ENCODE measurements at regions not wholly inside any gene's neighbourhood (a gene's known extent, or its start where the extent isn't known, plus 50 kb on each side); places are given as distances from the start of the nearest gene placed in this dataset.
"Not testable (repeated sequence)": the region's sequence is repeated elsewhere in the genome, so short reads cannot be mapped to it uniquely, and the experiment has no call there.

- DNase-seq, result no peak
Observed at GRCh38 chr3:36095238-36095637, 285.1 kb upstream of the STAC start.

DNA sequence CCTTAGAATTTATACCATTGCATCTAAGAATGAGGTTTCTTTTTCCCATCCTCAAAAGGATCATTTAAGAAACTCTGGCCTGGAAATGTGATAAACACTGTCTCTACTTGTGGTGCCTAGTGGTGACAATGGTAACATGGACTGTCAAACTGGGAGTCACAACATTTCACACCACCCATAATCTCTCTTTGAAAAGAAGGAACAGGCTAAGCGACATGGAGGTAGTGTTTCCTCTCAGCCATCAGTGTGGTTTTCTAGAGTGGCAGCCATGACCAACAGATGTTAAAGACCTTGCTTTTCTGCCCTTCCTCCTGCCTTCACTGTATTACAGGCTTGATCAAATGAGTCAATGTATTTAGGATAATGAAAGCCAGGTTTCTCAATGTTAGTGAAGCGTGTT lies 283.1 kb upstream of the STAC start:
- DNase-seq, result no peak

GRCh38 chr3:36114353-36114752 lies 266.0 kb upstream of the STAC start:
- no peak for DNase-seq

DNA sequence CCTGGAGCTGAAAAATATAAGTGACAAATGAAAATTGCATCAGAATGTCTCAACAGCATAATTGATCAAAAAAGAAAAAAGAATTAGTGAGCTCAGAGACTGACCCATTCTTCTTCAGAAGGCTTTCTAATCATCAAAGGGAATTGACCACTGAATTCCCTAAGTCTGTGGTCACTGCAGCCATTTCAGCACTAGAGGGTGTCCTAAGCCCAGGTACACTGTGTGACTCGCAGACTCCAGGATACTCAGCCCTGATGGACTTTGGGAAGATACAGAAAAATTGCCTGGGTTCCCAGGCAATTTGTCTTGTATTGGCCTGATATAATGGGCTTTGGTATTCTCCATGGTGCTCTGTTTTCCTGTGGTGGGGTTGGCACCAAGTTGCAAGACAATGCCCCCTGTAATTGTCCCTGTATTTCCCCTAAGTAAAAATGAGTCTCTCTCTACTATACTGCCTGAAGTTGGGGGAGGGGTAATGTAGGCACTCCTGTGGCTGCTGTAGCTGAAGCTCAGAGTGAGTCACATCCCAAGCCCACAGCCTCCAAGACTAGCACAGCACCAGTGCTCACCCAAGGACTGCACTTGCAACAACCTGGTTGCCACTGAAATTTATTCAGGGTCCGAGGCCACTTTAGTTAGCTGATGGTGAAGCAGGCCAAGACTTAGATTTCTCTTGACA lies 256.0 kb upstream of the STAC start:
- peak; percentile 78 for DNase-seq

DNA sequence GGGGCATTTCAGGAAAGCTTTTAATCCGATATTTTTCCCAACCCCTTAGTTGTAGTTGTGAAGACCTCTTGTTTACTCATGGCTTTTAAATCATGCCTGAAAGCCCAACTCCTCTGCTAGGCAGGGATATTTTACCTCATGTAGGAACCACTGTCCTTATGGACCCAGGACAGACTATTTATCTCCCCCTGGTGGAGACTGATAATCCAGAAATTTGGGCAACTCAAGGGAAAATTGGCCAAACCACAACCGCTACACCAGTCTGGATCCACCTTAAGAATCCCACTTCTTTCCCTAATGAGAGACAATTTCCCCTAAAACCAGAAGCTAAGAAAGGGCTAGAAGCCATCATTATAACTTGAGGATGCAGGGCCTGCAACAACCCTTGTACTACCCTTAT lies 248.1 kb upstream of the STAC start:
- DNase-seq, result no peak

DNA sequence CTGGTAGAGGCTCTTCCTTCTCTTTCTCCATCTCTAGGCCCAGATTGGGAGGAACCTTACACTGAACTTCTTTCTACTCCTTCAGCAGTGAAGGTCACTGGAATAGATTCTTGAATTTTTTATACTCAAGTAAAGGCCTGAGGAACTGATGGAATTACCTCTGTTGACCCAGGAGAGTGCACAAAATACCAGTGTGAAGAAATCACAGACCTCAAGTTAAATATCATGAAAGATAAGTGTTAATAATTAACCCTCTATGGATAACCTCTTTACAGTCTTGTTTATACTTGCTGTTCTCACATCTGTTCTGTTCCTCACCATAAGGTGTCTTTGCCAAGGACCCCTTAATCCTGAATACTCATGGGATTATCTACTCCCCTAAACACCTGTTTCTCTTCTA lies 244.4 kb upstream of the STAC start:
- DNase-seq, result no peak

GRCh38 chr3:36142746-36143145 lies 237.6 kb upstream of the STAC start:
- DNase-seq, result no peak

GRCh38 chr3:36146404-36146803 lies 233.9 kb upstream of the STAC start:
- no peak for DNase-seq

DNA sequence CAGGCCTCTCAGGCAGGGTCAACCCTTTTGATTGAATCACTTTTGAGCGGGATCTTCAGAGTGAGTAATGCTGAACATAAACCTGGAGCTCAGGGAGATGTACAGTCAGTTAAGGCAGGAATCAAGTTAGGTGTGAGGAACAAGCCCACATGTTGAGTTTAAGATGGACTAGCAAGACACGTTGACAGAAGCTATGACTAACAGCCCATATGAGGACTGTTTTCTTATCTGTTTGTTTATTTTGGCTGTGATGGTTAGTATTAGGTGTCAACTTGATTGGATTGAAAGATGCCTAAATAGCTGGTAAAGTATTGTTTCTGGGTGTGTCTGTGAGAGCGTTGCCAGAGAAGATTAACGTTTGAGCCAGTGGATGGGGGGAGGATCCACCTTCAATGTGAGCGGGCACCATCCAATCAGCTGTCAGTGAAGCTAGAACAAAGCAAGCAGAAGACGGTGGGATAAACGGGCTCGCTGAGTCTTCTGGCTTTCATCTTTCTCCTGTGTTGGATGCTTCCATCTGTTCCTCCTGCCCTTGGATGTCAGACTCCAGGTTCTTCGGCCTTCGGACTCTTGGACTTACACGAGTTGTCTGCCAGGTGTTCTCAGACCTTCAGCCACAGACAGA lies 232.3 kb upstream of the STAC start:
- DNase-seq, result no peak

GRCh38 chr3:36149447-36149865 lies 230.8 kb upstream of the STAC start:
- no peak for DNase-seq

DNA sequence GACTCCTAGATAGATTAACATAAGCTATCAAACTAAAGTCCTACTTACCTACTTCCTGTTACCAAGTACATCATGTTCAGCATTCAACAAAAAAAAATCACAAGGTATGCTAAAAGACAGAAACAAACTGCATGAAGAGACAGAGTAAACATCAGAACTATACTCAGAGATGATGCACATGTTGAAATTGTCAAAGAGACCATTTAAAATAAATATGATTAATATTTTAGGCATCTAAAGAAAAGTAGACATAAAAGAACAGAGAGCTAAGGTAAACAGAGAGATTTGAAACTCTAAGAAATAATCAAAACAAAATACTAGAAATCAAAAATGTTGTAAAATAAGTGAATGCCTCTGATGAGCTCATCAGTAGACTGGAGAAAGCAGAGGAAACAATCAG lies 224.8 kb upstream of the STAC start:
- DNase-seq, result no peak

DNA sequence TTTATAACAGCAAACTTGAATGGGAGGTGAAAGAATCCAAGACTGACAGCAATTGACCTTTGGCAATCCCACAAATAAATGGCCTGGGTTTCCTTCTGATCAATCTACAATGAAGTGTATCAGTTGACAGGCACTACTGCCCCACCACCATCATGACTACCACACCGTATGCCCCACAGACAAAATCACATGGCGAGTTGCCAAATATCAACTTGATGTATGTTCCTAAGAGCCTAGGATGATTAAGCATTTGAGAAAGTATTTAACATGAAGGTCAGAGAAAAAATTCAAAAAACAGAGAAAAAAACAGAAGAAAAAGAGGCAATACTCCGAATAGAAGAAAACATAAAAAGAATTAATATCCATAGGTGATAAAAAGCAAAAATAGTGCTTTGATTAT lies 215.9 kb upstream of the STAC start:
- no peak for DNase-seq

DNA sequence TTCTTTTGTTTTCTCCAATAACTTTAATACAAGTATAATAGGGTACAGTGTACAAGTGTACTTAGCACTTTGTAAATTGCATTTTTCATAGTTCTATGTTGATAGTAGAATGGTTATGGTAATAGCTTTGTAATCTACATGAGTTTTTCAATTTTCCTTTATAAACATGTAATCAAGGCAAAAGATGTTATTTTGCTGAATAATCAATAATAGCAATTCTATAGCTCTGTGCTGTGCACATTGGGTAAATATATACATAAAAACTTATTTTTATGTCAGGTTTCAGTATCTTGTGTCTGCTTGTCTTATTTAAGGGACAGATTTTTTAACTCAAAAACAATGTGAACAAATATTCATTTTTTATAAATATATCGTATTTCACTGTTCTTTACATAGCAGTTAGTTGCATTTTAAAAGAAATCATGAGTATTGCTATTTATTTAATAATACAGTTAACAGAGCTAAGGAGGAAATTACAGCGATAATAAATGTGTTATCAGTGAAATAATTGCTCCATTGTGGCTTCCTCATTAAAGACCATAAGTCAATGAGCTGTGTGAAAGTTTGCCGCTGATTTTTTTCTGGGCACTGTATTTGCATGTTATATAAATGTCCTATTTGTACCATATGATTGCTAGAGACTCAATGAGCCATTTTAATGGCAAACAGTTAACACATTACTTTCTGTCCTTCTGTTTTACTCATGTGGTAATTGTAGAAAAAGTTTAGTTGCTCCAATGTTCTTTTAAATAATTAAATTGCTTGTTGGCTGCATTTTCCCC lies 214.6 kb upstream of the STAC start:
- no peak for DNase-seq

- DNase-seq, result peak; percentile 63
Observed at GRCh38 chr3:36166477-36166876, 213.8 kb upstream of the STAC start.

DNA sequence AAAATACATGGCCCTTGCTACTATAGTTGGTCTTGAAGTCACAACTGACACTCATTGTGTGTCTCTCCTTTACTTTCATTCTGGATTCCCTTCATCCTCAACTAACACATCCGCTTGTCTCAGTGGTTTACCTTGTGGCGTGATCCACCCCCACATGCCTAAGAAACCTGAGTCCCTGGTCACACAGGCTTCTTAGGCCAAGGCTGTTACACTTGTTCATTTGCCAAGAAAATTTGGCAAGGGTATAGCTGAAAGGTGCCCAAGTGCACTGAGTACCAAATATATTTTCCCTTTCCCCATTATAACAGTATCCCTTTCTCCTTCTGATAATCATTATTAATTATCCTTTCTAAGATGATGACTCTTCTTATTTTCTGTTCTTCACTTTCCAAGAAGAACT lies 207.6 kb upstream of the STAC start:
- no peak for DNase-seq

GRCh38 chr3:36175113-36175812 lies 205.0 kb upstream of the STAC start:
- DNase-seq, result no peak

- no peak for DNase-seq
Observed at GRCh38 chr3:36175916-36176461, 204.3 kb upstream of the STAC start.

- DNase-seq, result no peak
Observed at GRCh38 chr3:36178018-36178417, 202.3 kb upstream of the STAC start.

DNA sequence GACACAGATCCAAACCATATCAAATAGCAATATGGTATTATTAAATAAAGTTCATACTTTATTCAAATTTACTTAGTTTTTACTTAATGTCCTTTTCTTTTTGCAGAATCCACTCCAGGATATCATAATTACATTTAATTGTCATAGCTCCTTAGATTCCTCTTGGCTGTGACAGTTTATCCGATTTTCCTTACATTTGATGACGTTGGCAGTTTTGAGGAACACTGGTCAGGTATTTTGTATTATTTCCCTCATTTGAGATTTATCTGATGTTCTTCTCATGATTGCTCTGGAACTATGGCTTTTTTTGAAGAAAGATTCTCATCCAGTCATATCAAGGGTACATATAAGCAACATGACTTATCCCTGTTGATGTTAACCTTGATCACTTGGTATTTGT lies 198.3 kb upstream of the STAC start:
- no peak for DNase-seq

DNA sequence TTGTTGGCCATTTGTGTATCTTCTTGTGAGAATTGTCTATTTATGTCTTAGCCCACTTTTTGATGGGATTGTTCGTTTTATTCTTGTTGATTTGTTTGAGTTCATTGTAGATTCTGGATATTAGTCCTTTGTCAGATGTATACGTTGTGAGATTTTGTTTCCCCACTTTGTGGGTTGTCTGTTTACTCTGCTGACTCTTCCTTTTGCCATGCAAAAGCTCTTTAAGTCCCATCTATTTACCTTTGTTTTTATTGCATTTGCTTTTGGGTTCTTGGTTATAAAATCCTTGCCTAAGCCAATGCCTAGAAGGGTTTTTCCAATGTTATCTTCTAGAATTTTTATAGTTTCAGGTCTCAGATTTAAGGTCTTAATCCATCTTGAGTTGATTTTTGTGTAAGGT lies 193.1 kb upstream of the STAC start:
- DNase-seq, result not testable (repeated sequence)

DNA sequence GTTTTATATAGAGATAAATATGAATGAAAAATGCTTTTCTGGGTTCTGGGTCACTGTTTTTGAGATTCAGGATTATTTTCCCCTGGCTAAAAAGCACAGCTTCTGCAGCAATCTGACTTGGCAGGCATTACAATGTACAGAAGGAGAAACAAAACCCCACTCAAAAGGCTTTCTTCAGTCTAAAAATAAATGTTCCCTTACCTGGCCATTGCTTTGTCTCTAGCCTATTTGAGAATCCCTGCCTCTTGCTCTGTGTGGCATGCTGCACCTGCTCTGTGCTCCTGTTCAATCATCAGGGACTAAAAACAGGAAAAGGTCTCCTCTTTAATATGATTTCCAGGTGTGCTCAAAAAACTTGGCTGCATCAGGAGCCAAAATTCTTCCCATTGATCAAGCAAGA lies 187.4 kb upstream of the STAC start:
- DNase-seq, result peak; percentile 41

DNA sequence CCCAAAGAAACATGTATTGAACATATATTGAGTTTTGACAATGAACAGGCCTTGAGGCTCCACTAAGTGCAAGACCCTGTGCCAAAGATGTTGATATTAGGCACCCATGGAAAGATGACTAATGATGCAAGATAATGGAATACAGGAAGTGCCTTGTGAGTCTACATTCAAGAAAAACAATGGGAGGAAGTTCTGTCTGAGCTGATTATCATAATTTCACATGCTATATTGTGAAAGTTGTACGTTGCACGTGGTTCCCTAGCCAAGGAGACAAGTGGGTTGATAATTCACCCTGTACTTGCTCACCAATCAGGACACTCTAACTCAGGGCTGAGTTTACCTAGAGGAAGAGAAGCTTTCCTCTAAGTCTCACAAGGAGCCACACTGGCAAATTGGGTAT lies 186.9 kb upstream of the STAC start:
- DNase-seq, result peak; percentile 96

DNA sequence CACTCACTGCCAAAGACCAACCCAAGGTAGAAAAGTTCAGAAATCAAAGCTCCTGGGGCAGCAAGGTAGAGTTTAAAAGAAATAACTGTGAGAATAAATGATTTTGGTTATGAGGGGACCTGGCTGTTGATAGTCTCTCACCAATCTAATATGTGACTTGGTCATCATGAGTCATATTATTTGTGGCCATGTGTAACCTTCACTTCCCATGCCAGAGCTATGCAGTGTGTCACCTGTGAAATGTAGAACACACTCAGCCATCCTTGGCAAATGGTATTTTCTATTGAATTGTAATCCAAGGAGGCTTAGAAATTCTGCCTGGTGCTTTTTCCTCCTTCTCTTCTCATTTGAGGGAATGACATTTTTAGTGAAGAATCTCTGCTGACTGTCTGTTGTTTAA lies 184.2 kb upstream of the STAC start:
- peak; percentile 3 for DNase-seq

Data from dermis blood vessel endothelial cell (primary cell).